ENCODE measurements at regions not wholly inside any gene's neighbourhood (a gene's known extent, or its start where the extent isn't known, plus 50 kb on each side); places are given as distances from the start of the nearest gene placed in this dataset.
"Not testable (repeated sequence)": the region's sequence is repeated elsewhere in the genome, so short reads cannot be mapped to it uniquely, and the experiment has no call there.

GRCh38 chr5:17054911-17055310 lies 118.8 kb upstream of the MYO10 start:
- Histone ChIP-seq H3K27ac (no peak overlapping the region), H3K27me3 (replicated peaks in 1 of 7) (no peaks in the 10 kb centered on the region), H3K9me3 (no peaks in the 10 kb centered on the region), H3K4me1 (peaks cover 0 to 4% (median 0%) of the 10 kb centered on the region in 6 donors), H3K4me3 (no peak overlapping the region), H3K36me3 (no peaks in the 10 kb centered on the region)
- no peak for DNase-seq
- TF ChIP-seq POLR2AphosphoS5 (IDR thresholded peaks at IDR 0.05) (no peak), POLR2A (IDR thresholded peaks at IDR 0.05) (no peak)
- TF ChIP-seq, protein P1, sequence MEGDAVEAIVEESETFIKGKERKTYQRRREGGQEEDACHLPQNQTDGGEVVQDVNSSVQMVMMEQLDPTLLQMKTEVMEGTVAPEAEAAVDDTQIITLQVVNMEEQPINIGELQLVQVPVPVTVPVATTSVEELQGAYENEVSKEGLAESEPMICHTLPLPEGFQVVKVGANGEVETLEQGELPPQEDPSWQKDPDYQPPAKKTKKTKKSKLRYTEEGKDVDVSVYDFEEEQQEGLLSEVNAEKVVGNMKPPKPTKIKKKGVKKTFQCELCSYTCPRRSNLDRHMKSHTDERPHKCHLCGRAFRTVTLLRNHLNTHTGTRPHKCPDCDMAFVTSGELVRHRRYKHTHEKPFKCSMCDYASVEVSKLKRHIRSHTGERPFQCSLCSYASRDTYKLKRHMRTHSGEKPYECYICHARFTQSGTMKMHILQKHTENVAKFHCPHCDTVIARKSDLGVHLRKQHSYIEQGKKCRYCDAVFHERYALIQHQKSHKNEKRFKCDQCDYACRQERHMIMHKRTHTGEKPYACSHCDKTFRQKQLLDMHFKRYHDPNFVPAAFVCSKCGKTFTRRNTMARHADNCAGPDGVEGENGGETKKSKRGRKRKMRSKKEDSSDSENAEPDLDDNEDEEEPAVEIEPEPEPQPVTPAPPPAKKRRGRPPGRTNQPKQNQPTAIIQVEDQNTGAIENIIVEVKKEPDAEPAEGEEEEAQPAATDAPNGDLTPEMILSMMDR (IDR thresholded peaks at IDR 0.05 in 8 of 11, conservative IDR thresholded peaks at IDR 0.05 in 3 of 11) = no peak
- 73 to 86% (median 80%) methylated on average over 8 of the region's 8 CpGs for WGBS, 5 donors
- intact Hi-C loops (cut with DNase I; ENCODE audit: low total_unique reads) = no loop called here

- TF ChIP-seq POLR2AphosphoS5 (IDR thresholded peaks at IDR 0.05) (no peak), POLR2A (IDR thresholded peaks at IDR 0.05) (no peak)
- TF ChIP-seq, protein P1 (IDR thresholded peaks at IDR 0.05 in 8 of 11, conservative IDR thresholded peaks at IDR 0.05 in 3 of 11) = no peak
- 87 to 94% (median 88%) methylated on average over 7 of the region's 7 CpGs for whole genome bisulfite sequencing, 5 donors
Observed at GRCh38 chr5:17056141-17056631, 120.1 kb upstream of the MYO10 start.

DNA sequence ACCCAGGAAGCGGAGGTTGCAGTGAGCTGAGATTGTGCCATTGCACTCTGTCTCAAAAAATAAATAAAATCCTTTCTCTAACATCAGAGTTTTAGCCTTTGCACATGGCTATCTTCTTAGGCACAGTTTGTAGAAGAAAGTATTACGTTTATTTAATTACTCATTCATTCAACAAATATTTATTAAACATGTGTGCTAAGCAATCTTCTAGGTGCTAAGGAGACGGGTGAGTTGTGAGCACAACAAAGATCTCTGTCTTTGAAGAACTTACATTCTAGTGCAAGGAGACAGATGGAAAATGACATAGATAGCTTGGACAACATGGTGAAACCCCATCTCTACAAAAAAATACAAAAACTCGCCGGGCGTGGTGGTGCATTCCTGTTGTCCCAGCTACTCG lies 122.3 kb upstream of the MYO10 start:
- DNase-seq = no peak
- Histone ChIP-seq H3K27ac (no peak overlapping the region), H3K36me3 (no peaks in the 10 kb centered on the region), H3K9me3 (peaks cover 0 to 11% (median 0%) of the 10 kb centered on the region in 8 donors), H3K4me3 (no peak overlapping the region), H3K4me1 (peaks cover 0 to 4% (median 0%) of the 10 kb centered on the region in 6 donors), H3K27me3 (replicated peaks in 1 of 7) (no peaks in the 10 kb centered on the region)
- TF ChIP-seq POLR2AphosphoS5 (IDR thresholded peaks at IDR 0.05) = no peak
- TF ChIP-seq, protein P1 (IDR thresholded peaks at IDR 0.05 in 8 of 11, conservative IDR thresholded peaks at IDR 0.05 in 3 of 11) = no peak
- no peak for TF ChIP-seq POLR2A (IDR thresholded peaks at IDR 0.05)
- WGBS, 5 donors = 81 to 95% (median 85%) methylated on average over 7 of the region's 7 CpGs
- intact Hi-C loops (cut with DNase I; ENCODE audit: low total_unique reads) = no loop called here

More at GRCh38 chr5:17056141-17056631, 120.1 kb upstream of the MYO10 start:
- no peaks in the 10 kb centered on the region for H3K27me3 ChIP-seq (replicated peaks in 1 of 7)
- no peak overlapping the region for H3K27ac ChIP-seq
- no peak for DNase-seq
- H3K4me3 ChIP-seq = no peak overlapping the region
- no peaks in the 10 kb centered on the region for H3K9me3 ChIP-seq
- intact Hi-C loops (cut with DNase I; ENCODE audit: low total_unique reads) = no loop called here
- peaks cover 0 to 4% (median 0%) of the 10 kb centered on the region in 6 donors for H3K4me1 ChIP-seq
- no peaks in the 10 kb centered on the region for H3K36me3 ChIP-seq

GRCh38 chr5:17061973-17062470 lies 125.9 kb upstream of the MYO10 start:
- H3K36me3 ChIP-seq = no peaks in the 10 kb centered on the region
- H3K27me3 ChIP-seq (replicated peaks in 1 of 7) = no peaks in the 10 kb centered on the region
- no peak overlapping the region for H3K4me3 ChIP-seq
- no peak overlapping the region for H3K27ac ChIP-seq
- TF ChIP-seq POLR2AphosphoS5 (IDR thresholded peaks at IDR 0.05) = no peak
- WGBS, 5 donors = 85 to 94% (median 94%) methylated on average over 25 to 33 of the region's 33 CpGs
- no peak for DNase-seq
- intact Hi-C loops (cut with DNase I; ENCODE audit: low total_unique reads) = no loop called here
- H3K4me1 ChIP-seq = peaks cover 0 to 4% (median 0%) of the 10 kb centered on the region in 6 donors
- peaks cover 0 to 11% (median 0%) of the 10 kb centered on the region in 8 donors for H3K9me3 ChIP-seq

- H3K27ac ChIP-seq; intact Hi-C loops (cut with DNase I; ENCODE audit: low total_unique reads): not testable (repeated sequence)
- WGBS, 5 donors = 93 to 96% (median 94%) methylated on average over 4 of the region's 4 CpGs
Observed at GRCh38 chr5:17062741-17063140, 126.7 kb upstream of the MYO10 start.

More at GRCh38 chr5:17062741-17063140, 126.7 kb upstream of the MYO10 start:
- DNase-seq; H3K27me3 ChIP-seq (replicated peaks in 1 of 7); H3K4me3 ChIP-seq; H3K36me3 ChIP-seq; H3K4me1 ChIP-seq: not testable (repeated sequence)
- H3K9me3 ChIP-seq = peaks cover 0 to 11% (median 0%) of the 10 kb centered on the region in 8 donors

Measured in spleen (tissue), 11 donors.